ENCODE measurements at regions not wholly inside any gene's neighbourhood (a gene's known extent, or its start where the extent isn't known, plus 50 kb on each side); places are given as distances from the start of the nearest gene placed in this dataset.

- TF ChIP-seq SIN3A (IDR thresholded peaks at IDR 0.05; ENCODE audit: borderline replicate concordance, insufficient read depth, low read length) (no peak), POLR2AphosphoS5 (IDR thresholded peaks at IDR 0.05; ENCODE audit: low read depth, low read length) (no peak), FOXP2 (optimal IDR thresholded peaks at IDR 0.05; ENCODE audit: borderline replicate concordance, extremely low read depth, extremely low read length, insufficient read depth) (no peak), REST (IDR thresholded peaks at IDR 0.05; ENCODE audit: insufficient read depth in 1 of 2, low read depth in 2 of 2, low read length in 2 of 2) (no peak)
Observed at GRCh38 chr16:86882586-86883280, 304.4 kb downstream of the FOXL1 start.
